Transverse colon (tissue), 4 donors: ENCODE measurements at regions not wholly inside any gene's neighbourhood (a gene's known extent, or its start where the extent isn't known, plus 50 kb on each side); places are given as distances from the start of the nearest gene placed in this dataset.

Experiments used
- DNase-seq: peaks from one replicate; pipeline ENCODE4 v3.0.0-alpha.2; 2019
- H3K27ac ChIP-seq, 4 donors: fragments of 200-600 bp; sonication (generic); 2 replicates each; pipeline ENCODE4 v1.5.1; 2016 to 2018; ENCODE audit warnings: inconsistent platforms in 4 of 4
- H3K27me3 ChIP-seq: fragments of 200-600 bp; sonication (generic); 2 replicates; pipeline ENCODE4 v1.5.1; 2017; ENCODE audit warnings: inconsistent platforms
- H3K36me3 ChIP-seq, 4 donors: fragments of 200-600 bp; sonication (generic); 2 replicates each; pipeline ENCODE4 v1.5.1; 2017 to 2019; ENCODE audit warnings: inconsistent platforms in 4 of 4
- H3K4me1 ChIP-seq, 4 donors: fragments of 200-600 bp; sonication (generic); 2 replicates each; pipeline ENCODE4 v1.5.1; 2017 to 2020; ENCODE audit warnings: inconsistent platforms in 4 of 4
- H3K4me3 ChIP-seq, 4 donors: fragments of 200-600 bp; sonication (generic); 1 replicate in 1 of 4; 2 replicates in 3 of 4; pipeline versions ENCODE4 v1.5.1 to v1.6.1; 2017 to 2019; ENCODE audit warnings: inconsistent platforms in 4 of 4
- H3K9me3 ChIP-seq, 2 donors: fragments of 200-600 bp; sonication (generic); 2 replicates each; pipeline ENCODE4 v1.5.1; 2017 to 2019; ENCODE audit warnings: inconsistent platforms in 2 of 2
- EP300 ChIP-seq: sonication (generic); formaldehyde crosslinking; IDR thresholded peaks from one replicate; pipeline ENCODE4 v1.6.1; 2017; ENCODE audit warnings: antibody characterized with exemption, low read depth
- POLR2A ChIP-seq: fragments of 450-650 bp; IDR thresholded peaks from one replicate; pipeline ENCODE4 v1.6.1; 2016; ENCODE audit warnings: antibody characterized with exemption, mild to moderate bottlenecking, moderate library complexity
- POLR2AphosphoS5 ChIP-seq, 3 donors: sonication (generic); formaldehyde crosslinking; IDR thresholded peaks; one replicate each; pipeline ENCODE4 v1.6.1; 2016; ENCODE audit warnings: antibody characterized with exemption in 3 of 3
- WGBS, 2 donors: methylation state at CpG; one replicate each; pipeline ENCODE4 v1.1.5; 2018; ENCODE audit warnings: low coverage in 1 of 2; 5-methylcytosine and 5-hydroxymethylcytosine counted together
- in situ Hi-C, 4 donors: fragments of 200-750 bp; cut with MboI; loops; one replicate each; pipeline versions ENCODE4 v1.15.0 to v1.15.1; 2017; ENCODE audit warnings: low sequenced_read_pairs in 3 of 4, low pct_ligation_motif_present in 1 of 4, low pct_unique_long_range_greater_than_20kb in 1 of 4
- intact Hi-C: fragments of 100-400 bp; cut with DNase I; formaldehyde crosslinking; loops from one replicate; pipeline ENCODE4 v1.15.1; 2023; ENCODE audit warnings: low total_unique reads
- TF ChIP-seq, protein P1 (sequence below), 5 experiments: fragments of 200-600 bp in 3 of 5; fragments of 450-650 bp in 2 of 5; sonication (generic) in 3 of 5; IDR thresholded peaks; 1 replicate in 2 of 5; 2 replicates in 3 of 5; pipeline ENCODE4 v1.5.1; 2016 to 2017; ENCODE audit warnings: antibody characterized with exemption in 5 of 5, inconsistent platforms in 3 of 5, mild to moderate bottlenecking in 2 of 5, moderate library complexity in 1 of 5

DNA sequence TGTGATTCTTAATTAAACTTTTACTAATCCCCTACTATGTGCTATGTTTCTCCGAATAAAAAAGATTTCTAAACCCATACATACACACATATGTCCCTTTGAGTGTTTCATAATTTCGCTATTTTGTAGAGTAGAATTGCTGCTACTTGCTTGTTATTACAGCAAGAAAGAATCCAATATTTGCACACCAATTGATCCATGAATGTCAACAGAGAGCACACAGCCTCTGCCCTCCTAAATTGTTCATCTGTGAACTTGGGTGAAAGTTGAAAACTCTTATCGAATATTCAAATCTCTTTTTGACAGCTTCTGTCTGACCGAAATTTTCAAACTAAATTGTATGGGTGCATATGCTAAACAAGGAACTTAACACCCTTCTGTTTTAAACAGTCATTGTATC is 83.4 kb upstream of the RASEF start:
- Histone ChIP-seq H3K4me1 (no peaks in the 10 kb centered on the region), H3K9me3 (no peaks in the 10 kb centered on the region), H3K36me3 (no peaks in the 10 kb centered on the region), H3K4me3 (no peak overlapping the region), H3K27me3 (no peaks in the 10 kb centered on the region), H3K27ac (no peak overlapping the region)
- no peak for DNase-seq
- intact Hi-C loops (no loop called here), in situ Hi-C loops (no loop called here)
- TF ChIP-seq POLR2AphosphoS5 (IDR thresholded peaks at IDR 0.05) (no peak), POLR2A (no peak), EP300 (no peak)
- TF ChIP-seq, protein P1, sequence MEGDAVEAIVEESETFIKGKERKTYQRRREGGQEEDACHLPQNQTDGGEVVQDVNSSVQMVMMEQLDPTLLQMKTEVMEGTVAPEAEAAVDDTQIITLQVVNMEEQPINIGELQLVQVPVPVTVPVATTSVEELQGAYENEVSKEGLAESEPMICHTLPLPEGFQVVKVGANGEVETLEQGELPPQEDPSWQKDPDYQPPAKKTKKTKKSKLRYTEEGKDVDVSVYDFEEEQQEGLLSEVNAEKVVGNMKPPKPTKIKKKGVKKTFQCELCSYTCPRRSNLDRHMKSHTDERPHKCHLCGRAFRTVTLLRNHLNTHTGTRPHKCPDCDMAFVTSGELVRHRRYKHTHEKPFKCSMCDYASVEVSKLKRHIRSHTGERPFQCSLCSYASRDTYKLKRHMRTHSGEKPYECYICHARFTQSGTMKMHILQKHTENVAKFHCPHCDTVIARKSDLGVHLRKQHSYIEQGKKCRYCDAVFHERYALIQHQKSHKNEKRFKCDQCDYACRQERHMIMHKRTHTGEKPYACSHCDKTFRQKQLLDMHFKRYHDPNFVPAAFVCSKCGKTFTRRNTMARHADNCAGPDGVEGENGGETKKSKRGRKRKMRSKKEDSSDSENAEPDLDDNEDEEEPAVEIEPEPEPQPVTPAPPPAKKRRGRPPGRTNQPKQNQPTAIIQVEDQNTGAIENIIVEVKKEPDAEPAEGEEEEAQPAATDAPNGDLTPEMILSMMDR (IDR thresholded peaks at IDR 0.05), result no peak
- 88 to 94% methylated on average over 4 of the region's 4 CpGs for WGBS, 2 donors

DNA sequence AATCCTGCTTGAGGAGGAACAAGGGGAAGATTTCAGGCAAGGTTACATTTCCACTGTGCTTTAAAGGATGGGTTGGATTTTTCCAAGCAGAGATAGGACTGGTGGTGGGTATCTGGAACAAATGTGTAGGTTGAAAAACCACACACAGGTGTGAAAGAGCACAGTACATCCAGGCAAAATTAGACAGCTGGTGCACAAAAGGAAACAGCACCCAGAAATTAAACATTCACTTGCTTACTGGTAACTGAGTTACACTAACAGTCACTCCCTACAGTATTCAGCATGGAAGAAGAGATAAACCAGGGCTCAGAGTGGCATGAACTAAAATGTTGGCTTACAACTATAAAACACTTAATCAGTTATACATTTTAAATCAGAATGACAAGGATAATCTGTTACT is 81.5 kb upstream of the RASEF start:
- DNase-seq, result no peak
- Histone ChIP-seq H3K4me3 (no peak overlapping the region), H3K36me3 (no peaks in the 10 kb centered on the region), H3K4me1 (no peaks in the 10 kb centered on the region), H3K9me3 (no peaks in the 10 kb centered on the region), H3K27me3 (no peaks in the 10 kb centered on the region), H3K27ac (no peak overlapping the region)
- intact Hi-C loops (no loop called here), in situ Hi-C loops (no loop called here)
- TF ChIP-seq EP300, result no peak

DNA sequence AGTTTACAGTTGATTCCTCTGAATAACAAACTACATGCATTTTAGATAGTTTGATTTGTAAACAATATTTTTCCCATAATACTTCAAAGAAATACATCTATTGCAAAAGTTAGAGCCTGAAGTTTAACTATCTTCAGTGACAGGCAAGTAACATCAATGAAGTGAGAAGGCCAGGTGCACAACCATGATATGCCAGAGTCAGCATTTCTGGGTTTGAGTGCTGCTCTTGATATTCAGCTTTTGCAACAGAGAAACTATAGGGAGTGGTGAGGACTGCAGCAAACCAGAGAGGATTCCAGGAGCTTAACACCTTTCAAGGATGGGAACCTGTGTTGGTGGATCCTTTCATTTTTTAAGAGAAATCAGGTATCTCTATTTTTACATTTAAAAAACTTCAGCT is 79.4 kb upstream of the RASEF start:
- no peak overlapping the region for H3K4me3 ChIP-seq
- H3K4me1 ChIP-seq, result no peaks in the 10 kb centered on the region
- intact Hi-C loops (loop anchor here (2.0 kb wide), 1 partner anchor 54 kb away; no protein-coding TSS in a partner anchor), in situ Hi-C loops (no loop called here)
- no peaks in the 10 kb centered on the region for H3K27me3 ChIP-seq
- H3K9me3 ChIP-seq, result no peaks in the 10 kb centered on the region
- TF ChIP-seq POLR2AphosphoS5 (IDR thresholded peaks at IDR 0.05) (no peak), POLR2A (no peak)
- TF ChIP-seq, protein P1 (IDR thresholded peaks at IDR 0.05), result no peak
- DNase-seq, result no peak
- H3K36me3 ChIP-seq, result no peaks in the 10 kb centered on the region
- no peak overlapping the region for H3K27ac ChIP-seq

DNA sequence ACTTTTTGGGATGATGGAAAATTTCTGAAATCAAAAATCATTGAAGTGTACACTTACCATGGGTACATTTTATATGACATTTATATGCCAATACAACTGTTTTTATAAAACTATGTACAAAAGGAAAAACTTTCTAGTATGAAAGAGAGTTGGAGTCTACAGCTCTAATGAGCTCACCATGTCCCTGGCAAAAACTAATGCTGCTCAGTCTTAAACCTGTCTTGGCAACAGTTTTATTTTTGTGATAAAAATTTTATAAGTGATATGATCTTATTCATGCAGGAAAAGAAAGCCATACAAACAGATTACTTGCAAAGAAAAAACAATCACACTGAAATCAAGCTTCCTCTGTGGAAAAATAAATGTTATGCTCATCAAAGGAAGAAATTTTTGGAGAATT is 78.9 kb upstream of the RASEF start:
- Histone ChIP-seq H3K4me1 (no peaks in the 10 kb centered on the region), H3K27me3 (no peaks in the 10 kb centered on the region), H3K36me3 (no peaks in the 10 kb centered on the region), H3K4me3 (no peak overlapping the region), H3K9me3 (no peaks in the 10 kb centered on the region), H3K27ac (no peak overlapping the region)
- intact Hi-C loops (loop anchor here (2.0 kb wide), 1 partner anchor 55 kb away; no protein-coding TSS in a partner anchor), in situ Hi-C loops (no loop called here)
- TF ChIP-seq EP300 (no peak), POLR2AphosphoS5 (IDR thresholded peaks at IDR 0.05) (no peak), POLR2A (no peak)
- TF ChIP-seq, protein P1 (IDR thresholded peaks at IDR 0.05), result no peak
- no peak for DNase-seq

DNA sequence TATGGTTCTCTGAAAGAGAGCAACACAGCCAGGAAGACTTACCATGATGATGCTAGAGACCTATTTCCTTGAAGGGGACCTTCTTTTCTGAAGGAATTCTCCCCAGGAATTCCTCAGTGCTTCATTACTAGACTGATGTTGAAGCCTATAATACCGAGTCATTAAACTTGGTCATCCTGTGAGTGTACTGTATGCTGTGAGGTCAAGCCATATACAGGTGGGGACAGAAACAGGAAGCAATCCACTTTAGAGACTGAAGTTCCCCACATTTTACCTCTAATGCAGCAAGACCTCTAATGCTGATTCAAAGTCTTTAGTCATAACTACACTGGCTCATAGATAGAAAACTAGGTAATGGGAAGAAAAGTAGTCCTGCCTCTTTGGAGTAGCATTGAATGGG is 77.1 kb upstream of the RASEF start:
- intact Hi-C loops, result no loop called here
- in situ Hi-C loops, result no loop called here

More for the DNA sequence above, 77.1 kb upstream of the RASEF start:
- DNase-seq, result no peak
- Histone ChIP-seq H3K4me3 (no peak overlapping the region), H3K27ac (no peak overlapping the region), H3K4me1 (no peaks in the 10 kb centered on the region), H3K27me3 (no peaks in the 10 kb centered on the region), H3K9me3 (no peaks in the 10 kb centered on the region), H3K36me3 (no peaks in the 10 kb centered on the region)
- TF ChIP-seq, protein P1 (IDR thresholded peaks at IDR 0.05), result no peak
- TF ChIP-seq EP300 (no peak), POLR2AphosphoS5 (IDR thresholded peaks at IDR 0.05) (no peak), POLR2A (no peak)
- WGBS, 2 donors, result 87% methylated on average over 1 of the region's 1 CpG; no CpG with 5 or more reads in 1 of the 2 donors
